Fibroblast of pulmonary artery (primary cell): ENCODE measurements at regions not wholly inside any gene's neighbourhood (a gene's known extent, or its start where the extent isn't known, plus 50 kb on each side); places are given as distances from the start of the nearest gene placed in this dataset.

Experiments used
- DNase-seq: peaks from one replicate; pipeline ENCODE4 v3.0.0-alpha.2; 2010; ENCODE audit warnings: low read depth
- H3K4me3 ChIP-seq: replicated peaks from 2 replicates; pipeline ENCODE4 v1.5.1; 2011; ENCODE audit warnings: low read depth, mild to moderate bottlenecking, control low read depth, low read length, moderate library complexity
- CTCF ChIP-seq: IDR thresholded peaks from 2 replicates; pipeline ENCODE4 v1.5.1; 2011; ENCODE audit warnings: mild to moderate bottlenecking, control low read depth, low read length, inconsistent platforms; ENCODE audit errors: missing control alignments

GRCh38 chr17:15894258-15894657 lies 50.7 kb upstream of the ADORA2B start:
- H3K4me3 ChIP-seq, result no peak overlapping the region
- no peak for DNase-seq
- TF ChIP-seq CTCF, result no peak

- no peak overlapping the region for H3K4me3 ChIP-seq
- DNase-seq, result no peak
- TF ChIP-seq CTCF, result no peak
These were observed 49.8 kb upstream of the ADORA2B start for GRCh38 chr17:15894913-15895658.
